Endothelial cell of umbilical vein (primary cell): ENCODE measurements at regions not wholly inside any gene's neighbourhood (a gene's known extent, or its start where the extent isn't known, plus 50 kb on each side); places are given as distances from the start of the nearest gene placed in this dataset.

Experiments
- BruUV-seq: library from RNA; stranded (reverse); fragments of 400-500 nt; replicated peaks from 2 replicates; lab custom pipeline; 2021; lab: Mats Ljungman, UMichigan
- CTCF ChIA-PET: fragments of 300-600, 350-600 bp; sonication (Branson Sonifier 250); formaldehyde crosslinking; loops from one replicate; lab custom pipeline; 2021; ENCODE audit warnings: antibody characterized with exemption, inconsistent platforms; lab: Charles Lee
- POLR2A ChIA-PET: fragments of 300-600, 350-600 bp; sonication (Branson Sonifier 250); formaldehyde crosslinking; loops from one replicate; lab custom pipeline; 2021; ENCODE audit warnings: antibody characterized with exemption, inconsistent platforms; lab: Charles Lee
- DNase-seq: peaks from one replicate; pipeline ENCODE4 v3.0.0-alpha.2; 2011; ENCODE audit warnings: low read depth, low spot score
- FAIRE-seq: peaks from 2 replicates; lab custom pipeline; 2011; peaks lifted over from hg19 to GRCh38; lab: Jason Lieb, UNC
- H2AFZ ChIP-seq: 2 replicates; pipeline ENCODE4 v1.6.0; 2012; ENCODE audit warnings: low read depth, low read length, control low read depth, inconsistent platforms
- H3K27ac ChIP-seq: 2 replicates; pipeline ENCODE4 v1.5.1; 2011; ENCODE audit warnings: low read depth, mild to moderate bottlenecking, control low read depth, low read length, moderate library complexity; ENCODE audit not compliant: insufficient read depth
- H3K27me3 ChIP-seq, 2 experiments: 2 replicates each; pipeline versions ENCODE4 v1.6.0 to v1.6.1; 2011; ENCODE audit warnings: low read length in 2 of 2, mixed read lengths in 1 of 2; ENCODE audit not compliant: control insufficient read depth in 2 of 2, insufficient read depth in 2 of 2
- H3K36me3 ChIP-seq, 2 experiments: 2 replicates in 1 of 2; 3 replicates in 1 of 2; pipeline ENCODE4 v1.5.1; 2011; ENCODE audit warnings: low read length in 2 of 2, mild to moderate bottlenecking in 1 of 2, moderate library complexity in 1 of 2; ENCODE audit not compliant: control insufficient read depth in 2 of 2, insufficient read depth in 2 of 2; ENCODE audit errors: extremely low read depth in 1 of 2
- H3K4me1 ChIP-seq: 3 replicates; pipeline ENCODE4 v1.5.1; 2011; ENCODE audit warnings: mild to moderate bottlenecking, low read length; ENCODE audit not compliant: control insufficient read depth, insufficient read depth; ENCODE audit errors: extremely low read depth
- H3K4me2 ChIP-seq: 2 replicates; pipeline ENCODE4 v1.6.1; 2011; ENCODE audit warnings: low read length, control low read depth, mixed read lengths; ENCODE audit not compliant: insufficient read depth
- H3K4me3 ChIP-seq, 3 experiments: fragments of 200-600 bp in 1 of 3; sonication (generic), shearing (Covaris generic) in 1 of 3; replicated peaks in 1 of 3; 2 replicates each; pipeline ENCODE4 v1.5.1; 2011 to 2016; ENCODE audit warnings: control low read depth in 3 of 3, low read length in 3 of 3, mild to moderate bottlenecking in 2 of 3, inconsistent platforms in 1 of 3, low read depth in 1 of 3, moderate library complexity in 1 of 3; ENCODE audit not compliant: insufficient read depth in 1 of 3
- H3K79me2 ChIP-seq: 2 replicates; pipeline ENCODE4 v1.6.0; 2012; ENCODE audit warnings: low read length, inconsistent platforms; ENCODE audit not compliant: control insufficient read depth, insufficient read depth
- H3K9ac ChIP-seq: replicated peaks from 2 replicates; pipeline ENCODE3; 2011; ENCODE audit warnings: low read length, control low read depth; ENCODE audit not compliant: insufficient read depth; ENCODE audit errors: extremely low read depth
- H3K9me1 ChIP-seq: replicated peaks from 3 replicates; pipeline ENCODE4 v1.6.0; 2011; ENCODE audit warnings: mild to moderate bottlenecking, low read length; ENCODE audit not compliant: control insufficient read depth, insufficient read depth; ENCODE audit errors: extremely low read depth
- H3K9me3 ChIP-seq: replicated peaks from 2 replicates; pipeline ENCODE4 v1.5.1; 2012; ENCODE audit warnings: low read length, inconsistent platforms; ENCODE audit not compliant: control insufficient read depth, insufficient read depth
- H4K20me1 ChIP-seq: replicated peaks from 2 replicates; pipeline ENCODE3; 2011; ENCODE audit warnings: mild to moderate bottlenecking, low read length; ENCODE audit not compliant: control insufficient read depth, insufficient read depth; ENCODE audit errors: extremely low read depth
- EZH2 ChIP-seq: IDR thresholded peaks from 2 replicates; pipeline ENCODE4 v1.6.1; 2012; ENCODE audit warnings: borderline replicate concordance, low read depth, mild to moderate bottlenecking, moderate library complexity, low read length, inconsistent platforms; ENCODE audit not compliant: severe bottlenecking
- FOS ChIP-seq: IDR thresholded peaks from 2 replicates; pipeline ENCODE4 v1.6.1; 2011; ENCODE audit warnings: mild to moderate bottlenecking, low read length, moderate library complexity, borderline replicate concordance; ENCODE audit not compliant: insufficient read depth
- GATA2 ChIP-seq: IDR thresholded peaks from 2 replicates; pipeline ENCODE4 v1.7.0; 2011; ENCODE audit warnings: low read depth, mild to moderate bottlenecking, moderate library complexity, mixed read lengths, low read length; ENCODE audit not compliant: insufficient read length, insufficient read depth
- JUN ChIP-seq: IDR thresholded peaks from 2 replicates; pipeline ENCODE4 v1.6.1; 2011; ENCODE audit warnings: borderline replicate concordance, low read depth; ENCODE audit not compliant: insufficient read length, insufficient read depth
- MYC ChIP-seq: IDR thresholded peaks from one replicate; pipeline ENCODE4 v1.6.1; 2011; ENCODE audit warnings: mild to moderate bottlenecking, low read depth, low read length
- POLR2A ChIP-seq: IDR thresholded peaks from 2 replicates; pipeline ENCODE4 v1.6.1; 2012; ENCODE audit warnings: low read depth, mild to moderate bottlenecking, control low read depth, low read length
- POLR2AphosphoS5 ChIP-seq: IDR thresholded peaks from 2 replicates; pipeline ENCODE4 v1.6.1; 2012; ENCODE audit warnings: low read depth, mild to moderate bottlenecking, control low read depth, low read length, moderate library complexity; ENCODE audit not compliant: insufficient read depth
- dilution Hi-C: fragments of 300-500 bp; cut with MboI; formaldehyde crosslinking; loops from one replicate; pipeline ENCODE4 v1.15.0; 2019; ENCODE audit warnings: low sequenced_read_pairs; ENCODE audit not compliant: extremely low pct_ligation_motif_present
- intact Hi-C: fragments of 100-400 bp; cut with micrococcal nuclease; formaldehyde crosslinking; loops from one replicate; pipeline ENCODE4 v1.10.0; 2022
- TF ChIP-seq, protein P1 (sequence below): IDR thresholded peaks from 2 replicates; pipeline ENCODE4 v1.6.1; 2011; ENCODE audit not compliant: insufficient read depth, insufficient read length
- TF ChIP-seq, protein P2 (sequence below), 2 donors: IDR thresholded peaks; 1 replicate in 1 of 2; 2 replicates in 1 of 2; pipeline ENCODE4 v1.5.1; 2011; ENCODE audit warnings: low read length in 2 of 2, mild to moderate bottlenecking in 2 of 2, moderate library complexity in 2 of 2, control low read depth in 1 of 2, inconsistent platforms in 1 of 2, low read depth in 1 of 2; ENCODE audit not compliant: insufficient read depth in 1 of 2; ENCODE audit errors: extremely low read depth in 1 of 2

DNA sequence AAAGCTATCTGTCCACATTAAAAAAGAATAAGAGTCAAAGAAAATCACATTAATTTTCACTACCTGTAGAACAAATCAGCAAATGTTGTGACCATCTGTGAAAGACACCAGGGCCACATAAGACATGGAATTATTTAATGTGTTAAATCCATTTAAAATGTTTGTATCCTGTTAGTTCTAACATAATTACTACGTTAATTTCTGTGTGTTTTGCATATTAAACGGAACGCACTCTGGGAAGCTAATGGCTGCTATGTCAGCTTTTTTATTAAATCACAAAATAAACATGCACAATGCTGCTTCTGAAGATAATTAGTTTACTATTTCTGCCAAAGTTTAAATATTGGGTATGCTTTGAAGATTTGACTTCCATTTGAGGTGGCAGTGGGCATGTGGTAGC lies 1061.2 kb downstream of the CDH11 start:
- intact Hi-C loops (no loop called here), dilution Hi-C loops (no loop called here)
- Histone ChIP-seq H3K9ac (no peak overlapping the region), H3K27me3 (no peaks in the 10 kb centered on the region), H3K9me1 (no peaks in the 10 kb centered on the region), H3K4me2 (no peak overlapping the region), H4K20me1 (no peaks in the 10 kb centered on the region), H3K9me3 (no peaks in the 10 kb centered on the region), H3K4me3 (no peak overlapping the region), H3K36me3 (no peaks in the 10 kb centered on the region), H3K27ac (no peak overlapping the region), H3K4me1 (no peaks in the 10 kb centered on the region), H2AFZ (no peak overlapping the region), H3K79me2 (no peaks in the 10 kb centered on the region)
- BruUV-seq = no TSS peak
- POLR2A ChIA-PET = no interaction called here
- DNase-seq = no peak
- no peak for FAIRE-seq
- CTCF ChIA-PET = no interaction called here
- no peak for TF ChIP-seq POLR2AphosphoS5
- TF ChIP-seq GATA2 = no peak
- no peak for TF ChIP-seq FOS
- no peak for TF ChIP-seq POLR2A
- TF ChIP-seq MYC = no peak
- TF ChIP-seq, protein P1, sequence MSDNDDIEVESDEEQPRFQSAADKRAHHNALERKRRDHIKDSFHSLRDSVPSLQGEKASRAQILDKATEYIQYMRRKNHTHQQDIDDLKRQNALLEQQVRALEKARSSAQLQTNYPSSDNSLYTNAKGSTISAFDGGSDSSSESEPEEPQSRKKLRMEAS = no peak
- no peak for TF ChIP-seq JUN
- no peak for TF ChIP-seq EZH2
- TF ChIP-seq, protein P2, sequence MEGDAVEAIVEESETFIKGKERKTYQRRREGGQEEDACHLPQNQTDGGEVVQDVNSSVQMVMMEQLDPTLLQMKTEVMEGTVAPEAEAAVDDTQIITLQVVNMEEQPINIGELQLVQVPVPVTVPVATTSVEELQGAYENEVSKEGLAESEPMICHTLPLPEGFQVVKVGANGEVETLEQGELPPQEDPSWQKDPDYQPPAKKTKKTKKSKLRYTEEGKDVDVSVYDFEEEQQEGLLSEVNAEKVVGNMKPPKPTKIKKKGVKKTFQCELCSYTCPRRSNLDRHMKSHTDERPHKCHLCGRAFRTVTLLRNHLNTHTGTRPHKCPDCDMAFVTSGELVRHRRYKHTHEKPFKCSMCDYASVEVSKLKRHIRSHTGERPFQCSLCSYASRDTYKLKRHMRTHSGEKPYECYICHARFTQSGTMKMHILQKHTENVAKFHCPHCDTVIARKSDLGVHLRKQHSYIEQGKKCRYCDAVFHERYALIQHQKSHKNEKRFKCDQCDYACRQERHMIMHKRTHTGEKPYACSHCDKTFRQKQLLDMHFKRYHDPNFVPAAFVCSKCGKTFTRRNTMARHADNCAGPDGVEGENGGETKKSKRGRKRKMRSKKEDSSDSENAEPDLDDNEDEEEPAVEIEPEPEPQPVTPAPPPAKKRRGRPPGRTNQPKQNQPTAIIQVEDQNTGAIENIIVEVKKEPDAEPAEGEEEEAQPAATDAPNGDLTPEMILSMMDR (IDR thresholded peaks at IDR 0.05; ENCODE audit: extremely low read depth in 1 of 2, insufficient read depth in 1 of 2, low read depth in 1 of 2, low read length in 2 of 2) = no peak
